Stimulated activated naive B cell treated with anti-CD40 and anti-IgM and Interleukin-4, amounts not matched to agents 10 μg/mL and 1 μg/mL and 100 μg/mL, for 72 hours (primary cell): ENCODE measurements at regions not wholly inside any gene's neighbourhood (a gene's known extent, or its start where the extent isn't known, plus 50 kb on each side); places are given as distances from the start of the nearest gene placed in this dataset.

Source experiments
- ATAC-seq, 2 donors: fragments of 150-1000 bp; cut with Tn5 transposase; replicated peaks; 2 replicates each; pipeline ENCODE4 v1.10.0; 2021; ENCODE audit warnings: moderate library complexity in 1 of 2
- DNase-seq: peaks from one replicate; pipeline ENCODE4 v3.0.0; 2021
- H3K27ac Mint-ChIP-seq: one replicate; pipeline ENCODE4 v1.8.0; 2022; ENCODE audit warnings: mild to moderate bottlenecking, mixed read lengths
- H3K27me3 Mint-ChIP-seq, 2 donors: one replicate each; pipeline ENCODE4 v1.8.0; 2022; ENCODE audit warnings: mixed read lengths in 2 of 2
- H3K36me3 Mint-ChIP-seq, 2 donors: one replicate each; pipeline ENCODE4 v1.8.0; 2022; ENCODE audit warnings: mixed read lengths in 2 of 2, mild to moderate bottlenecking in 1 of 2
- H3K4me1 Mint-ChIP-seq, 2 donors: one replicate each; pipeline ENCODE4 v1.8.0; 2022; ENCODE audit warnings: mixed read lengths in 2 of 2, mild to moderate bottlenecking in 1 of 2
- H3K4me3 Mint-ChIP-seq, 2 donors: one replicate each; pipeline ENCODE4 v1.8.0; 2022; ENCODE audit warnings: mild to moderate bottlenecking in 2 of 2, mixed read lengths in 2 of 2, moderate library complexity in 1 of 2
- H3K9me3 Mint-ChIP-seq, 2 donors: one replicate each; pipeline ENCODE4 v1.8.0; 2022; ENCODE audit warnings: mixed read lengths in 2 of 2, mild to moderate bottlenecking in 1 of 2

- peaks cover 0 to 6% of the 10 kb centered on the region in 2 donors for H3K27me3 Mint-ChIP-seq
- H3K9me3 Mint-ChIP-seq, result peaks cover 0 to 2% of the 10 kb centered on the region in 2 donors
- H3K4me1 Mint-ChIP-seq, result no peaks in the 10 kb centered on the region
- ATAC-seq (no peak), DNase-seq (no peak)
- H3K27ac Mint-ChIP-seq, result no peak overlapping the region
- H3K4me3 Mint-ChIP-seq, result no peak overlapping the region
- no peaks in the 10 kb centered on the region for H3K36me3 Mint-ChIP-seq
Measured at GRCh38 chr17:17422217-17422610, 54.6 kb upstream of the MED9 start.

GRCh38 chr17:17422641-17423040, 54.2 kb upstream of the MED9 start:
- Mint-ChIP-seq H3K9me3 (peaks cover 0 to 2% of the 10 kb centered on the region in 2 donors), H3K36me3 (no peaks in the 10 kb centered on the region), H3K27me3 (peaks cover 0 to 6% of the 10 kb centered on the region in 2 donors), H3K4me1 (no peaks in the 10 kb centered on the region), H3K27ac (no peak overlapping the region), H3K4me3 (no peak overlapping the region)
- DNase-seq (no peak), ATAC-seq (no peak)

GRCh38 chr17:17423656-17424055, 53.1 kb upstream of the MED9 start:
- H3K27ac Mint-ChIP-seq, result no peak overlapping the region
- H3K9me3 Mint-ChIP-seq, result peaks cover 0 to 2% of the 10 kb centered on the region in 2 donors
- ATAC-seq (no peak), DNase-seq (no peak)
- peaks cover 0 to 6% of the 10 kb centered on the region in 2 donors for H3K27me3 Mint-ChIP-seq
- no peaks in the 10 kb centered on the region for H3K36me3 Mint-ChIP-seq
- no peak overlapping the region for H3K4me3 Mint-ChIP-seq
- H3K4me1 Mint-ChIP-seq, result no peaks in the 10 kb centered on the region

- H3K9me3 Mint-ChIP-seq, result peaks cover 0 to 2% of the 10 kb centered on the region in 2 donors
- no peak overlapping the region for H3K27ac Mint-ChIP-seq
- no peaks in the 10 kb centered on the region for H3K4me1 Mint-ChIP-seq
- H3K36me3 Mint-ChIP-seq, result no peaks in the 10 kb centered on the region
- ATAC-seq (no peak), DNase-seq (no peak)
- H3K4me3 Mint-ChIP-seq, result no peak overlapping the region
- H3K27me3 Mint-ChIP-seq, result peaks cover 0 to 6% of the 10 kb centered on the region in 2 donors
Measured at GRCh38 chr17:17424552-17424951, 52.2 kb upstream of the MED9 start.

GRCh38 chr17:17425005-17425404, 51.8 kb upstream of the MED9 start:
- DNase-seq, result no peak
- Mint-ChIP-seq H3K4me3 (no peak overlapping the region), H3K27me3 (peaks cover 0 to 2% of the 10 kb centered on the region in 2 donors), H3K9me3 (peaks cover 0 to 2% of the 10 kb centered on the region in 2 donors), H3K36me3 (no peaks in the 10 kb centered on the region), H3K4me1 (no peaks in the 10 kb centered on the region), H3K27ac (no peak overlapping the region)
- ATAC-seq, result no peak

- H3K27ac Mint-ChIP-seq, result no peak overlapping the region
- H3K36me3 Mint-ChIP-seq, result no peaks in the 10 kb centered on the region
- DNase-seq (no peak), ATAC-seq (no peak)
- H3K9me3 Mint-ChIP-seq, result peaks cover 0 to 2% of the 10 kb centered on the region in 2 donors
- H3K4me1 Mint-ChIP-seq, result no peaks in the 10 kb centered on the region
- H3K27me3 Mint-ChIP-seq, result no peaks in the 10 kb centered on the region
- H3K4me3 Mint-ChIP-seq, result no peak overlapping the region
Measured at GRCh38 chr17:17425591-17425990, 51.2 kb upstream of the MED9 start.

- DNase-seq, result no peak
- no peaks in the 10 kb centered on the region for H3K36me3 Mint-ChIP-seq
Measured at GRCh38 chr17:17426184-17426583, 50.6 kb upstream of the MED9 start.

More at GRCh38 chr17:17426184-17426583, 50.6 kb upstream of the MED9 start:
- no peak for ATAC-seq
- no peaks in the 10 kb centered on the region for H3K27me3 Mint-ChIP-seq
- H3K9me3 Mint-ChIP-seq, result peaks cover 0 to 2% of the 10 kb centered on the region in 2 donors
- no peak overlapping the region for H3K27ac Mint-ChIP-seq
- no peak overlapping the region for H3K4me3 Mint-ChIP-seq
- H3K4me1 Mint-ChIP-seq, result no peaks in the 10 kb centered on the region
